Skin of body (tissue), 1 donor: ENCODE measurements at regions not wholly inside any gene's neighbourhood (a gene's known extent, or its start where the extent isn't known, plus 50 kb on each side); places are given as distances from the start of the nearest gene placed in this dataset.

Source experiments
- DNase-seq: peaks from one replicate; lab custom pipeline; 2025; lab: John Stamatoyannopoulos, UW

DNA sequence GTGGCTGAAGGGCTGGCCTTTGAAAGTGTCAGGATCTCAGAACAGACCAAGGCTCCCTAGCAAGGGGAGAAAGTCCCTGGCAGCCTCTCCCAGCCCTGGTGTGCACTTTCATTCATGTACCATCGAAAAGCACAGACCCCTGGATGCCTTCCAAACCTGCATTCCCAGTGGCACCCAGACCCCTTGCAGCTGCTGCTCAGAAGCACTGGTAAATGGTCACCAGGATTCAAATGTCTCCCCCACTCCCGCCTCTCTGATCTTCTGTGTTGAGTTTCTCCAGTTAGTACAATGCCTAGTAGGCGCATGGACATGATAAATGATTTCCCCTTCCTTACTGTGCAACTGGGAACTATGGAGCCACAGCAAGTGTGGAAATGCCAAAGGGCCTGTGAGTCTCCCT is 180.0 kb downstream of the GLI2 start:
- DNase-seq, result no peak

DNA sequence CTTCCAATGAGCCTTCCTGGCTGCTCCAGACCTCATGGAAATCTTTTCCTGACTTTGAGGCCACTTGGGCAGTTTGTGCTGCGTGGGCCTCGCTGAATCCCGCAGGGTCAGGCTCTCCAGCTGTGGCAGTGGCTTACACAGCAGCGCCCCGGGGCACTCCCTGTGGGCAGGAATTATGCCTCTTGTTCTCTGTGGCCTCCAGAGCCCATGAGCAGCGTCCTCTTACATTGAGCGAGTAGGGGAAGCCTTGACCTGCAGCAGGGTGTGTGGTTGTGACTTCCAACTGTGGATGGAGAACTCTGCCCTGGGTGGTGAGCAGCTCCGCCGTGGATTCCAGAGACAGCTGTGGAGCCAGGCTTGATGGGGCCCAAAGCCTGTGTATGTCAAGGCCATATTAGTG is 180.8 kb downstream of the GLI2 start:
- DNase-seq, result no peak

DNA sequence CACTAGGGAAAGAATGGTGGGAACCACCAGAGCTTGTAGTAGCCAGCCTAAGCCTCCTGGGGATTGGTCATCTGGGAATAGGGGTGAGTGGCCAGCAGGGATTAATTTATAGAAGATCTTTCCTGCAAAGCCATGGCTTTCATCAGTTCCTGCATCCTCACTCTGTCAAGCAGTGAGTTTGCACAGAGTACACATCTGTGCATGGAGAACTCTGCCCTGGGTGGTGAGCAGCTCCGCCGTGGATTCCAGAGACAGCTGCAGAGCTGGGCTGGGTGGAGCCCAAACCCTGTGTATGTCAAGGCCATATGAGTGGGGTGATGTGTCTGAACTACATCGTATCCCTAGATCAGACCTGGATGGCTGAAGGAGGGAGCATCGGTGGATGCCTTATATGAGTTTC is 182.2 kb downstream of the GLI2 start:
- peak; percentile 55 for DNase-seq

DNA sequence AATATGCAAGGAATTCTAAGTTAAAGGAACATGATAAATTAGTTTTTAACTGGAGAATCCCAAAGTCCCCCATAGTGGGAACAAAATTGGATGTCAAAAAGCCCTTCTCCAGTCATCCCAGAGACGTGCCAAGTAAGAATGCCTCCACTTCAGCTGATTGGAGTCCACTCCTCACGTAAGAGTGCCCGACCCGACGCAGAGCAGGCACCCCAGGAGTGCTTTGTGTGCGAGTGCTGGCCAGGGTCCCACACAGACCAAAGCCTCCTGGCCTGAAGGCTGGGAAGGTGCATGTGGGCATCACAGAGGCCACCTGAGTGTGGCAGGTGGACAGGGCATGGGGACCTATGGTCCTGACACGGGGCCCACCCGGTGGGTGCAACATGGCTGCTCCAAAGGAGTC is 183.5 kb downstream of the GLI2 start:
- DNase-seq, result no peak

DNA sequence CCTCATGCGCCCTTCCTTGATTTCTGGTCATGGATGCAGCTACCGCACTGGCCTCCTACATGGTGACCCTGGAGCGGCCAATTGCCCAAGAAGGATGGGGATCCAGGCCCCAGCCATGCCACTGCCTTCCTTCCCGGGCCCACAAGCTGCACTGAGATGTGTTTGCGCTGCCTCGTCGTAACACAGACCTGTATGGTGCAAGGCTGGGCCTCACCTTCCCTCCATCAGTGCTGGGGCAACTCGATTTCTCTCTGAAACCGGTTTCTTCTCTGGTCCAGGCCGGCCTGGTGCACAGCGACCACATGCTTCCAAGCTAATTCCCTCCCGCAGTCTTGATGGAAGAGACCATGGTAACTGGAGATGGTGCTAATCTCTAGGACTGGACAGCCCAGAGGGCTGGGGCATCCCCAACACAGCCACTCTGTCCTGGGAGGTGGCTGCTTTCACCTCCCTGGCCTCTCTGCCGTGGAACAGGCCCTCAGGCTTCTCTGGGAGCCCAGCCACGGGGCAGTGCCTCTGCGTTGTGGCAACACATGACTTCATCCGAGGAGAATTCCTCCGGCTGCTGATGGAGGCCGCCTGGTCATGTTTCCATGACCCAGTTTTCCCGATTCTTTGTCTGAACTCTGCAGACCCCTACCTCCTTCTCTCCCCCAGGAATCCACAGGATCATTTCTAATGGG is 184.2 kb downstream of the GLI2 start:
- DNase-seq, result peak; percentile 56

DNA sequence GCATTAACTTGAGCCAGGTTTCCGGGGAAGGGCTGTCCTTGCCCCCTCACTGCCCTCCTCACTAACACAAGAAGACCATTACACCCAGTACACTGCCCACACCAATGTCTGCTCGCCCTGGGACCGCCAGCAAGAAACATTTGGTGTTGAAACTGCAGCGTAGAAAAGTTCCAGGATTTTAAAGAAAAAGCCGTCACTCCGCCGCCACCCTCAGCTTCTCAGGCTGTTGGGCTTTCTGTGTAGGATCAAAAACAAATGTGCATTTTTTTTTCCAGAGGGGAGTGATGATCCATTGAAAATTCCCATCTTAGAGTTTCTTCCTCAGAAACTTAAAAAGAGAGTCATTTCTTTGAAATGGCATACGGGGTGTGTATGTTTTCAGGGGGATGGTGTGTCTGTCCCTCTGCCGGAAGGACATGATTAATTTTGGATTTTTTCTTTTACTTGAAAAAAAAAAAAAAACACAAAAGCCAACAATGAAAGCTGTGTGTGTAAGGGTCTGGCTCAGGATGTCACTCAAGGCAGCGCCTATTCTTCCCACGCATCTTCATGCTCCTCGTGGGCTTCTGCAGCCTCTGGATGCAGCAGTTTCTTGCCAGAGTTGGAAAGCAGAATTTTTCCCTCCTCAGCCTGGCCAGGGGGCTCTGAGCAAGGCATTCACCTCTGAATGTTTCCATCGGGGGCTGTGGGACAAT is 184.9 kb downstream of the GLI2 start:
- DNase-seq, result peak; percentile 56

DNA sequence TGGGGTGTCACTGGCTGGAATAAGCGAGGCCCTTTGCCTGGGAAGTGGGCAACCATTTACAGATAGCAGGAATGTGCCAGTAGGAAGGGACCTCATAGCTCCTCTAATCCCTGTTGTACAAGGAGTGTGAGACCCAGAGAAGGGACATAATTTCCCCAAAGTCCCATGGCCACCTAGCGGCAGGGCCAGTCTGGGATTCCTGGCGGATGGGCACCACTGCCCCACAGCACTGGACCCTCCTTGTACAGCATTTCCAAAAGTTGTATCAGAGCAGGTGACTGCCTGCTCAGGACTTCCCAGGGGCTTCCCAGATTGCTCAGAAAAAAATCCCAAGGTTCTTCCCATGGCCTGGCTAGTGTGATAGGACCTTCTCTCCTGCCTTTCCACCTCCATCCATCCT is 185.8 kb downstream of the GLI2 start:
- no peak for DNase-seq

DNA sequence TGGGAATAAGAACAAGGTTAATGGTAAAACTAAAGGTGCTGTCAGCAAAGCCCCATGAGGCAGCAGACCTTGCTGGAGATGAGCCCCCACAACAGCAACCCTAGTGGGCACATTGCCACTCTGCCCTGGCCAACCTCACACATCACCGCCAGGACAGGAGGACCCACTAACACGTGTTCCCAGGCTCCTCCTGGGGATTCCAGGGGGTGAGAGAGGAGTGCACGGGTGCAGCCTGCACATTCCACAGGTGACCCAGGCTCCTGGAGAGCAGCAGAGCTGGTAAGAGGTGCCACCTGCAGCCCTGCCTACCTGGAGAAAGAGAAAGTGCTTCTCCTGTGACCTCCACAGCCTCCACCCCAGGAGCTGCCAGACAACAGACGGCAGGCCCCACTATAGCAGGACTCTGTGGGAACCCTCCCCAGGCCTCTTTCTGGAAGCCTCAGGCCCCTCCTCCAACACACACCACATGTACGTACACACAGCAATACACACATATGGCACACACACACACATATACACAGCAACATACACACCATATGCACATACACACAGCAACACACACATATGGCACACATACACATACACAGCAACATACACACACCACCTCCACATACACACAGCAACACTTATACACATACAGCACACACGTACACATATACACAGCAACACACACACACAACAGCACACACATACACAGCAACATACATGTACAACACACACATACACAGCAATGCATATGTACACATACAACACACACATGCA is 187.1 kb downstream of the GLI2 start:
- no peak for DNase-seq

DNA sequence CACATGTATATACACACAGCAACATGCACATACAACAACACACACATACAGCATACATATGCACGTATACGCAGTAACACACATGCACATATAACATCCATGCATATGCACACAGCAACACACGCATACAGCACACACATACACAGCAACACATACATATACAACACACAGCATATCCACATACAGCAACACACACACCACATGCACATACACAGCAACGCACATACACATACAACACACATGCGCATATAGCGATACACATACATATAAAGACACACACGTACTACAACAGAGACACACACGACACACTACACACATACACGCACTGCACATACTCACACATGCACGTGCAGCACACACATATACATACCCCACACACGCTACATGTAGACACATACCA is 187.8 kb downstream of the GLI2 start:
- no peak for DNase-seq

DNA sequence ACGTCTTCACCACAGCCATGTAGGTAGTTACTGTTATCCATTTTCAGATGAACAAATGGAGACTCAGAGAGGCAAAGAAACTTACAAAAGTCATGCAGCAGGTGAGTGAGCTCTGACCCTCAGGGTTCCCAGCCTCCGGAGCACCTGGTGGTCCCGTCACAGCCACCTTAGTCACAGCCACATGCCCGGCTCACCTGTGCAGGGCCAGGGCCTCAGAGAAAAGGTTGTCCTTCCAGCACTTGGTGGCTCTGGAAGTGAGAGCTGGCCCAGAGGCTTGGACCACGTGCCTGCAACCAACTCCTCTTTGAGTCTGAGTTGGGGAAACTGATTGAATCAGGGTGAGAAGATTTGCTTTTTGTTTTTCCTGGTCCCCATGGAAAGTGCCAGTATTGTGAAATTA is 189.3 kb downstream of the GLI2 start:
- DNase-seq, result no peak

DNA sequence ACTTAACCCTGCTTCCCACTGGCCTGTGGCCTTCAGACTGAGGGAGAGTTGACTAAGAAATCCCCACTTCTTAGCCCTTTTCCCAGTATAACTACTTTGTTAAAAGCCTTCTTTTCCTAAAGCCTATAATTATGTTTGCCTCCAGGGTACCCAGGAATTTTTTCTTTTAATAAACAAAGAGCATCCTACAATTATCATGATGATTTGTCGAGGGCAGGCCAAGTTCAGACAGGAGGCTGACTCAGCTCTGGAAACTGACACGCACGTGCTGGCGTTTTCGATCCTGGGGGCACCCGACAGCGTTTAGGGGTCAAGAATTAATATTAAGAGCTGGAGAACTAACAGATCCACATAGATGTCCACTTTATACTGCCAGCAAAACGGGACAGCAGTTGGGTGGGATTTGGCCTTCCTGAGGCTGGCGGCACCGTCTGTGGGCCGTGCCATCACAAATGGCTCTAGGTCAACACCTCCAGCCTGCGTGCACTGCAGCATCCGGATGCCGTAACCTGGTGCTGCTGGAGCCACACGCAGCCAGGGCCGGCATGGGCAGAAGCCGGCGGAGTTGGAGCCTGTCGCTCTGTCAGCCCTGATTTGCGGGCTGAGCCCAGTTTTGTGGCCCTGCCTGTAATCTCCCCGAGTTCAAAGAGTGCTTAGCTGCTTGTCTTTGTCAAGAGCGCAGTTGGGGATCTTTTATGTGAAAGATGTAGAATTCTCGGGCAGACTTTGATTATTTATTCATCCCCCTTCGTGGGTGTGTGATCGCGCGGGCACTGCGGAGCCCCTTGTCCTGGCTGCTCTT is 191.0 kb downstream of the GLI2 start:
- no peak for DNase-seq

DNA sequence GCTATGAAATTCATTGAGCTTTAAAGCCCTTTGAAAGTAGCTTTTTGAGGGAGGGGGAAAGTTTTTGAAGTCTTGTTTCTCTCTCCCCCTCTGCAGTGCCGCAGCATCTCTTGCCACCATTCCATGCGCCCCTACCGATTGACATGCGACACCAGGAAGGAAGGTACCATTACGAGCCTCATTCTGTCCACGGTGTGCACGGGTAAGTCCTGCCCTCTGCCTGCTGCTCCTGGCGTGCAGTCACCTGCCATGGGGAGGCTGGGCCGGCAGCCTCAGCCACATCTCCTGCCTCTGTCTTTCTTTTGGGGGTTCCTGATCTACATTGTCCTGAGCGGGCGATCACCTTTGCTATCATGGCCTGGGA is 191.6 kb downstream of the GLI2 start:
- DNase-seq, result no peak

DNA sequence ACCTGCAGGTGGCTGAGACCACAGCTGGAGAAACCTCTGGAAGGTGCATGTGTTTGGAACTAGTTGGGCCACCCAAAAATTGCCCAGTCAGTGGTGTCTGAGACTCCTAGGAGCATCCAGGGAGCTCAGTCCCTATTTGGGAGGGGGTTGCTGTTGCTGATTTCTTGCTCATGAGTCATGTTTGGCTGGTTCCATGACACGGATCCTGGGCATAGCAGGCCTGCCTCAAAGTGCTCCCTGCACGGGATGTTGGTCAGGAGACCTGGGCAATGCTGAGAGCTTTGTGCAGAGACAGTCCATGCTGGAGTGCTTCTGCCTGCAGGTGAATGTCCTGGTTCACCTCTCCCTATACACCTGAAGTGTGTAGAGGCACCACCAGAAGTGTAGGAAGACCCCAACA is 194.2 kb downstream of the GLI2 start:
- DNase-seq, result no peak

DNA sequence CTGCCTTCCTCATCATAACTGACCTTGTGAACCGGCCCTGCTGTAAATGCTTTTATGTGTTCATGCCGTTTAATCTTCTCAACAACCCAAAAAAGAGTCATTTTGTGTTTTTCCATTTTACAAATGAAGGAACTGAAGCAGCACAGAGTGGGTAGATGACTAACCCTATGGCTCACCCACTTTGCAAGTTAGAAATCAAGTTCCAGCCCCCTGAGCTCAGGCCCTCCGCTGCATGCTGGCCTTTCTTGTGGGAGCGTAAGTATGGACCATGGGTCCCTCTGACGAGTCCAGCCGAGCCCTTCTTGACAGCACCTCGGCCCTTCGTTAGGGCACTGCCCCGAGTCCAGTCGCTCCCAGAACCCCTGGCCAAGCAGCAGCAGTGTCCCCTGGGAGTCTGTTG is 194.6 kb downstream of the GLI2 start:
- DNase-seq, result no peak

DNA sequence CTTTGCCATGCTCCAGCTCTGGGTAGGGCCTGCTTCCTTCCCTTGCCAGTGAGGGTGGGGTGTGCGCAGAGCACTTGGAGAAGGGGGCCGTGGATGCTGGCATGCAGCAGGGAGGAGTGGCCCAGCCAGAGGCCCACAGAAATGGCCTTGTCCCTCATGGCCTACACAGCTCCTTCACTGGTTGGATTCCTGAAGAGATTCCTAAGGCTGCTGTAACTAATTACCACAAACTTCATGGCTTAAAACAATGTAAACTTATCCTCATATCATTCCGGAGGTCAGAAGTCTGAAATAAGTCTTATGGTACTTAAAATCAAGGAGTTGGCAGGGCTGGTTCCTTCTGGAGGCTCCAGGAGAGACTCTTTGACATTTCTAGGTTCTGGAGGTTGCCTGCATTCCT is 195.2 kb downstream of the GLI2 start:
- no peak for DNase-seq

DNA sequence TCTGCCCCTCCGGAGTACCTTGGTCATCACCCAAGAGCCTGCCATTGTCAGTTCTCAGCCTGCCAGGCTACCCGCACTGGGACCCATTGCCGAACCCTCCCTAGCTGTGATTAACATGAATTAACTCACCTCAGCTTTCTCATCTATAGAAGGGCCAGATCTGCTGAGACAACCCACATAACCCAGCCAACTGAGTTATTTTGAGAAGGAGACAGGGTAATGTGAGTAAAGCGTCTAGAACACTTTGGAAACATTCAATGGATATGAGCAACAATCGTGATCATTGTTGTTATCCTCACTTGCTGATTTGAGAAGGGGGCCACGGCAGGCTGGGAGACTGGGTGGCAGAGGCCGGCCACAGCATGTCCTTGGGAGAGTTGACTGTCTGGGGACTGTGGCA is 196.8 kb downstream of the GLI2 start:
- no peak for DNase-seq

DNA sequence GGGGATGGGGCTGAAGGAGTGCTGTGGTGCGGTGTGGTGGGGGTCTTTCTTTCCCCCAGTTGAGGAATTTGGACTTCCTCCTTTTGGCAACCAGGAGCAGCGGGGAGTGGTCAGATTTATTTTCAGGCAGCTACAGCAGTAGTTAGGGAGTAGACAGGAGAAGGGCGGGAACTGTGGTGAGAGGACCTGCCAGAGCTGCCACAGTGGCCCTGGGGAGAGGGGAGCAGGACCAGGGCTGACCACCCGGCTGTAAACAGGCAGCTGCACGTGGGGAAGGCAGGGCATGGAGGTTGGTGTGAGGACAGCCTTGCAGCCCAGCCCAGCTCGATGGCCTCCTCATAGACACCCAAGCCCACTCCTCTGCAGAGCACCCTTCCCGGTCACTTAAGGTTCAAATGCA is 197.2 kb downstream of the GLI2 start:
- no peak for DNase-seq

DNA sequence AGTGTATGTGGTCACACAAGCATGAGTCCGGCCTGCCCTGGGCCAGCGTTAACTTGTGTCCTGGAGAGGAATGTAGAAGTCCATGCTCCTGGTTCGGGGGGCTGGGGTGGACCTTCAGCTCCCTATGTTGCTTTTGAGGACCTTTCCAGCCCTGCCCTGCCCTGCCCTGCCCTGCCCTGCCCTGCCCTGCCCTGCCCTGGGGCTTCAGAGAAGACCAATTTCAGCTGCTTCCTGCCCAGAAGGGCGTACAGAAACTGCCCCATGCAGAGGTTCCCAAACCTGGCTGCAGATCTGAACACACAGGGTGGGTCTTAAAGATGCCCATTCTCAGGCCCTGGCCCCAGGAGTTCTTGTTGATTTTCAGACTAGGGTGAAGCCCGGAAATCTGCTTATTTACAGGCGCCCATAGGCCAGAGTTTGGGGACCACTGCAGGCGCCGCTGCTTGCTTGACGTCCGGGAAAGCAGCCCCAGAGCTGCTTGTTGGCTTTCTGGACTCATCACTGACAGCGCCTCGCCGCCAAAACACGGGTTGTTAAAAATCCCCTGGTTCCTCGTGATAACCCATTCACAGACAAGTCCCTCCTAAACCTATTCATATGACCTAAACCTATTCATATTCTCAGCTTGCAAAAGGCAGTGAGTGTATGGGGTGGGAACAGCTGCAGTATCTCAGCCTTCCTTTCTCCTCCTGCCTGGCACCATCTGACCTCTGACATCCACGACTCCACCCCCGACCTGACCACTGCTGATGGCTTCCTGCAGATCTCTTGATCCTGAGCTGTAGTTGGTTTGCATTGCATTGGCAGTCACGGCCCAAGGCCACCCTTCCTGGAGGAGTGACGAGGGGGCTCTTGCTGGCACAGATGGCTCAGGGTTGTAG is 198.3 kb downstream of the GLI2 start:
- DNase-seq, result no peak

DNA sequence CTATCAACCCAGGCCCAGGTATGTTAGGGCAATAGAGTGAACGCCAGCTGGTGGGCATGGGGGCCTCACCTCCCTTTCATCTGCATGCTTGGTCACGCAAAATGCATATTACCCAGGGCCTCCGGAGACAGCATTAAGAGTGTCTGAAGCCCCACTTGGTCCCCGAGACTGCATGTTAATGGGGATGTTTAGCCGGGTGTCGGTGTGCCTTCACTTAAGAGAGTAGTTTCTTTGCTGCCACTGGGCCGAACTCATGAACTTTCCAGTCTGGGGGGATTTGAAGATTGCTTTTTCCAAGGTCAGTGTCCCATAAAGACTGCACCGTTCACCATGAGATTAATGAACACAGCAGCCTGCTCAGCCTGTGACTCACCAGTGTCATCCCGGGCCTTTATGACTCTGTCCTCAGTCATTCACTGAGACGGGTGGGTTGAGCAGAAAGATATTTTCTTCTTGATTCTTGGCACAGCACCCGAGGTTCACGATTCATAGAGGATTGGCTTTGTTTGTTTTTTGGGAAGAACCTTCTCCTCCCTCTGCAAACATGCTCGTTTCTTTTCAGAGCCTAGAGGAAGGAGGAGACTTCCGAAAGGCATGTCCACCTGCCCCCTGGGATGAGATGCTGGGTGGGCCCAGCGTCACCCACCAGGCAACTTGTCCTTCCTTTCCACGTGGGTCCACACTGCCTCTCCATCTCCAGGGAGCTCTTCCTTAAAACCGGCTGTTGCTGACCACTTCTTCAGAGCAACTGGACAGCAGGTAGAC is 199.1 kb downstream of the GLI2 start:
- peak; percentile 32 for DNase-seq
